SHP77 treated with DMSO at 0.1 percent for 48 hours (cell line): ENCODE measurements at regions not wholly inside any gene's neighbourhood (a gene's known extent, or its start where the extent isn't known, plus 50 kb on each side); places are given as distances from the start of the nearest gene placed in this dataset.

Experiments
- DNase-seq: peaks from one replicate; lab custom pipeline; 2025; lab: John Stamatoyannopoulos, UW

- no peak for DNase-seq
These were observed 417.3 kb downstream of the TLE4 start for GRCh38 chr9:79989079-79989478.

GRCh38 chr9:79988126-79988525, 416.4 kb downstream of the TLE4 start:
- DNase-seq: no peak

GRCh38 chr9:79986437-79986836, 414.7 kb downstream of the TLE4 start:
- DNase-seq: no peak

GRCh38 chr9:79985772-79986171, 414.0 kb downstream of the TLE4 start:
- no peak for DNase-seq

- no peak for DNase-seq
These were observed 413.5 kb downstream of the TLE4 start for GRCh38 chr9:79985264-79985663.

- DNase-seq: no peak
These were observed 412.8 kb downstream of the TLE4 start for GRCh38 chr9:79984429-79985067.

- DNase-seq: no peak
These were observed 408.7 kb downstream of the TLE4 start for GRCh38 chr9:79980432-79980831.

GRCh38 chr9:79977510-79978197, 405.9 kb downstream of the TLE4 start:
- no peak for DNase-seq

GRCh38 chr9:79977074-79977435, 405.3 kb downstream of the TLE4 start:
- no peak for DNase-seq

GRCh38 chr9:79976257-79977073, 404.7 kb downstream of the TLE4 start:
- DNase-seq: no peak

GRCh38 chr9:79975621-79976256, 404.0 kb downstream of the TLE4 start:
- DNase-seq: no peak

- no peak for DNase-seq
These were observed 403.1 kb downstream of the TLE4 start for GRCh38 chr9:79974806-79975422.

- DNase-seq: no peak
These were observed 401.9 kb downstream of the TLE4 start for GRCh38 chr9:79973627-79974026.

- no peak for DNase-seq
These were observed 398.3 kb downstream of the TLE4 start for GRCh38 chr9:79970146-79970425.

GRCh38 chr9:79969393-79970145, 397.8 kb downstream of the TLE4 start:
- DNase-seq: no peak

- DNase-seq: no peak
These were observed 396.8 kb downstream of the TLE4 start for GRCh38 chr9:79968533-79968932.

GRCh38 chr9:79962836-79963235, 391.1 kb downstream of the TLE4 start:
- DNase-seq: no peak

GRCh38 chr9:79962150-79962549, 390.4 kb downstream of the TLE4 start:
- DNase-seq: no peak

GRCh38 chr9:79955300-79955699, 383.5 kb downstream of the TLE4 start:
- DNase-seq: no peak

GRCh38 chr9:79953908-79954307, 382.1 kb downstream of the TLE4 start:
- DNase-seq: no peak

- DNase-seq: no peak
These were observed 380.6 kb downstream of the TLE4 start for GRCh38 chr9:79952401-79952800.

GRCh38 chr9:79946712-79947111, 374.9 kb downstream of the TLE4 start:
- no peak for DNase-seq
